ENCODE measurements at regions not wholly inside any gene's neighbourhood (a gene's known extent, or its start where the extent isn't known, plus 50 kb on each side); places are given as distances from the start of the nearest gene placed in this dataset.

GRCh38 chr1:87957331-87957730 lies 628.7 kb downstream of the LMO4 start:
- no peak for DNase-seq (ENCODE audit: insufficient read length, low spot score, missing footprints)
- Histone ChIP-seq H3K4me3 (ENCODE audit: insufficient read depth, low read length) (no peak overlapping the region), H3K79me2 (ENCODE audit: insufficient read depth, low read length) (no peaks in the 10 kb centered on the region), H3K27ac (ENCODE audit: low read depth, low read length) (no peak overlapping the region), H3K4me2 (ENCODE audit: insufficient read depth, low read length) (no peak overlapping the region), H3K27me3 (ENCODE audit: insufficient read depth, low read length) (no peaks in the 10 kb centered on the region), H2AFZ (ENCODE audit: low read length) (no peak overlapping the region), H3K4me1 (ENCODE audit: insufficient read depth, low read length) (peaks cover 19% of the 10 kb centered on the region), H4K20me1 (ENCODE audit: insufficient read depth, low read length) (no peaks in the 10 kb centered on the region), H3K36me3 (ENCODE audit: insufficient read depth, low read length) (no peaks in the 10 kb centered on the region), H3K9me3 (ENCODE audit: low read depth, low read length) (no peaks in the 10 kb centered on the region)
- TF ChIP-seq CTCF (IDR thresholded peaks at IDR 0.05; ENCODE audit: extremely low read depth, low read depth, low read length), result no peak

GRCh38 chr1:87958201-87958600 lies 629.5 kb downstream of the LMO4 start:
- no peak overlapping the region for H3K27ac ChIP-seq (ENCODE audit: low read depth, low read length)
- H3K4me2 ChIP-seq (ENCODE audit: insufficient read depth, low read length), result no peak overlapping the region
- no peaks in the 10 kb centered on the region for H3K36me3 ChIP-seq (ENCODE audit: insufficient read depth, low read length)
- DNase-seq (ENCODE audit: insufficient read length, low spot score, missing footprints), result no peak
- no peak for TF ChIP-seq CTCF (IDR thresholded peaks at IDR 0.05; ENCODE audit: extremely low read depth, low read depth, low read length)
- H3K79me2 ChIP-seq (ENCODE audit: insufficient read depth, low read length), result no peaks in the 10 kb centered on the region
- no peak overlapping the region for H3K4me3 ChIP-seq (ENCODE audit: insufficient read depth, low read length)
- H4K20me1 ChIP-seq (ENCODE audit: insufficient read depth, low read length), result no peaks in the 10 kb centered on the region
- no peaks in the 10 kb centered on the region for H3K27me3 ChIP-seq (ENCODE audit: insufficient read depth, low read length)
- no peak overlapping the region for H2AFZ ChIP-seq (ENCODE audit: low read length)
- H3K4me1 ChIP-seq (ENCODE audit: insufficient read depth, low read length), result peaks cover 19% of the 10 kb centered on the region
- H3K9me3 ChIP-seq (ENCODE audit: low read depth, low read length), result no peaks in the 10 kb centered on the region

- no peak for DNase-seq (ENCODE audit: insufficient read length, low spot score, missing footprints)
- TF ChIP-seq CTCF (IDR thresholded peaks at IDR 0.05; ENCODE audit: extremely low read depth, low read depth, low read length), result no peak
- no peak overlapping the region for H3K27ac ChIP-seq (ENCODE audit: low read depth, low read length)
These were observed 630.0 kb downstream of the LMO4 start for GRCh38 chr1:87958716-87959115.

GRCh38 chr1:87959236-87959635 lies 630.6 kb downstream of the LMO4 start:
- H3K36me3 ChIP-seq (ENCODE audit: insufficient read depth, low read length), result no peaks in the 10 kb centered on the region
- H3K27ac ChIP-seq (ENCODE audit: low read depth, low read length), result no peak overlapping the region
- no peaks in the 10 kb centered on the region for H4K20me1 ChIP-seq (ENCODE audit: insufficient read depth, low read length)
- no peaks in the 10 kb centered on the region for H3K9me3 ChIP-seq (ENCODE audit: low read depth, low read length)
- H3K4me2 ChIP-seq (ENCODE audit: insufficient read depth, low read length), result no peak overlapping the region
- no peak for DNase-seq (ENCODE audit: insufficient read length, low spot score, missing footprints)
- no peak for TF ChIP-seq CTCF (IDR thresholded peaks at IDR 0.05; ENCODE audit: extremely low read depth, low read depth, low read length)
- H3K27me3 ChIP-seq (ENCODE audit: insufficient read depth, low read length), result no peaks in the 10 kb centered on the region
- no peak overlapping the region for H2AFZ ChIP-seq (ENCODE audit: low read length)
- H3K79me2 ChIP-seq (ENCODE audit: insufficient read depth, low read length), result no peaks in the 10 kb centered on the region
- H3K4me1 ChIP-seq (ENCODE audit: insufficient read depth, low read length), result peaks cover 28% of the 10 kb centered on the region
- no peak overlapping the region for H3K4me3 ChIP-seq (ENCODE audit: insufficient read depth, low read length)

More at GRCh38 chr1:87958716-87959115, 630.0 kb downstream of the LMO4 start:
- Histone ChIP-seq H3K9me3 (ENCODE audit: low read depth, low read length) (no peaks in the 10 kb centered on the region), H2AFZ (ENCODE audit: low read length) (no peak overlapping the region), H3K4me1 (ENCODE audit: insufficient read depth, low read length) (peaks cover 24% of the 10 kb centered on the region), H3K36me3 (ENCODE audit: insufficient read depth, low read length) (no peaks in the 10 kb centered on the region), H3K4me3 (ENCODE audit: insufficient read depth, low read length) (no peak overlapping the region), H3K79me2 (ENCODE audit: insufficient read depth, low read length) (no peaks in the 10 kb centered on the region), H4K20me1 (ENCODE audit: insufficient read depth, low read length) (no peaks in the 10 kb centered on the region), H3K4me2 (ENCODE audit: insufficient read depth, low read length) (no peak overlapping the region), H3K27me3 (ENCODE audit: insufficient read depth, low read length) (no peaks in the 10 kb centered on the region)

All from osteoblast (primary cell).